Thyroid gland (tissue), 4 donors: ENCODE measurements at regions not wholly inside any gene's neighbourhood (a gene's known extent, or its start where the extent isn't known, plus 50 kb on each side); places are given as distances from the start of the nearest gene placed in this dataset.

Source experiments
- DNase-seq, 2 donors: peaks; one replicate each; pipeline ENCODE4 v3.0.0-alpha.2; 2019
- H3K27ac ChIP-seq, 3 donors: fragments of 200-600 bp; sonication (generic); 1 replicate in 2 of 3; 2 replicates in 1 of 3; pipeline ENCODE4 v1.5.1; 2016 to 2019; ENCODE audit warnings: mild to moderate bottlenecking in 1 of 3, moderate library complexity in 1 of 3
- H3K27me3 ChIP-seq: fragments of 200-600 bp; sonication (generic); one replicate; pipeline ENCODE4 v1.5.1; 2019
- H3K36me3 ChIP-seq, 2 donors: fragments of 200-600 bp; sonication (generic); one replicate each; pipeline ENCODE4 v1.5.1; 2016 to 2019
- H3K4me1 ChIP-seq, 2 donors: fragments of 200-600 bp; sonication (generic); one replicate each; pipeline ENCODE4 v1.5.1; 2017 to 2019
- H3K4me3 ChIP-seq, 3 donors: fragments of 200-600 bp; sonication (generic); replicated peaks in 1 of 3; 1 replicate in 2 of 3; 2 replicates in 1 of 3; pipeline ENCODE4 v1.5.1; 2016; ENCODE audit warnings: mild to moderate bottlenecking in 1 of 3
- H3K9me3 ChIP-seq: fragments of 200-600 bp; sonication (generic); one replicate; pipeline ENCODE4 v1.5.1; 2017
- POLR2A ChIP-seq, 2 donors: fragments of 450-650 bp; IDR thresholded peaks; one replicate each; pipeline ENCODE4 v1.6.1; 2017; ENCODE audit warnings: antibody characterized with exemption in 2 of 2, mild to moderate bottlenecking in 2 of 2, moderate library complexity in 1 of 2
- WGBS, 2 donors: methylation state at CpG; one replicate each; pipeline ENCODE4 v1.1.5; 2017; 5-methylcytosine and 5-hydroxymethylcytosine counted together
- intact Hi-C: fragments of 100-400 bp; cut with DNase I; formaldehyde crosslinking; loops from one replicate; pipeline ENCODE4 v1.15.1; 2023
- TF ChIP-seq, protein P1 (sequence below), 6 experiments: fragments of 200-600 bp in 3 of 6; fragments of 450-650 bp in 3 of 6; sonication (generic) in 3 of 6; IDR thresholded peaks; one replicate each; pipeline ENCODE4 v1.5.1; 2016 to 2019; ENCODE audit warnings: antibody characterized with exemption in 6 of 6, mild to moderate bottlenecking in 2 of 6, inconsistent platforms in 1 of 6, moderate library complexity in 1 of 6

- H3K27me3 ChIP-seq, result no peaks in the 10 kb centered on the region
- no peaks in the 10 kb centered on the region for H3K9me3 ChIP-seq
- H3K27ac ChIP-seq, result no peak overlapping the region
- H3K4me3 ChIP-seq, result no peak overlapping the region
- WGBS, 2 donors, result 27 to 34% methylated on average over 1 of the region's 1 CpG
- no peak for DNase-seq
- intact Hi-C loops, result no loop called here
- no peaks in the 10 kb centered on the region for H3K36me3 ChIP-seq
- TF ChIP-seq POLR2A (IDR thresholded peaks at IDR 0.05), result no peak
- no peaks in the 10 kb centered on the region for H3K4me1 ChIP-seq
Observed at GRCh38 chr5:44661851-44662250, 146.9 kb upstream of the MRPS30 start.

DNA sequence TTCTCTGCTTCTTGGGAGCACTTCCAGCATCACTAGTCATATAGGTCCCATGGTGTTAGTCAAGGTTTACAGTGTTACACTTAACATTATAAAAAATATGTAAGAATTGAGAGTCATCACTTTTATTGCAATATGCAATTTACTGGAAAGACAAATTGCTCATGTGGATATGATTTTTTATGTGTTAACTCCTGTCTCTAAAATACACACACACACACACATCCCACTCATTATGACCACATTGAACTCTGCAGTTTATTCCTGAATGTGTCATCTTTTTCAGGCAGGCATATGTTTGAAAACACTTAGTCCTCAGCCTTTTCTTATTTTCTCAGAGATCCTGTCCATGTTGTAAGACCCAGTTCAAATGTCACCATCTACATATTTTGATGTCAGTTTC is 148.5 kb upstream of the MRPS30 start:
- Histone ChIP-seq H3K27ac (no peak overlapping the region), H3K27me3 (no peaks in the 10 kb centered on the region), H3K9me3 (no peaks in the 10 kb centered on the region), H3K4me3 (no peak overlapping the region), H3K36me3 (no peaks in the 10 kb centered on the region), H3K4me1 (no peaks in the 10 kb centered on the region)
- no peak for DNase-seq
- intact Hi-C loops, result no loop called here
- TF ChIP-seq POLR2A (IDR thresholded peaks at IDR 0.05), result no peak
- TF ChIP-seq, protein P1, sequence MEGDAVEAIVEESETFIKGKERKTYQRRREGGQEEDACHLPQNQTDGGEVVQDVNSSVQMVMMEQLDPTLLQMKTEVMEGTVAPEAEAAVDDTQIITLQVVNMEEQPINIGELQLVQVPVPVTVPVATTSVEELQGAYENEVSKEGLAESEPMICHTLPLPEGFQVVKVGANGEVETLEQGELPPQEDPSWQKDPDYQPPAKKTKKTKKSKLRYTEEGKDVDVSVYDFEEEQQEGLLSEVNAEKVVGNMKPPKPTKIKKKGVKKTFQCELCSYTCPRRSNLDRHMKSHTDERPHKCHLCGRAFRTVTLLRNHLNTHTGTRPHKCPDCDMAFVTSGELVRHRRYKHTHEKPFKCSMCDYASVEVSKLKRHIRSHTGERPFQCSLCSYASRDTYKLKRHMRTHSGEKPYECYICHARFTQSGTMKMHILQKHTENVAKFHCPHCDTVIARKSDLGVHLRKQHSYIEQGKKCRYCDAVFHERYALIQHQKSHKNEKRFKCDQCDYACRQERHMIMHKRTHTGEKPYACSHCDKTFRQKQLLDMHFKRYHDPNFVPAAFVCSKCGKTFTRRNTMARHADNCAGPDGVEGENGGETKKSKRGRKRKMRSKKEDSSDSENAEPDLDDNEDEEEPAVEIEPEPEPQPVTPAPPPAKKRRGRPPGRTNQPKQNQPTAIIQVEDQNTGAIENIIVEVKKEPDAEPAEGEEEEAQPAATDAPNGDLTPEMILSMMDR (IDR thresholded peaks at IDR 0.05), result no peak

- no peak overlapping the region for H3K4me3 ChIP-seq
- no peak overlapping the region for H3K27ac ChIP-seq
- WGBS, 2 donors, result 59 to 77% methylated on average over 3 of the region's 3 CpGs
- no peaks in the 10 kb centered on the region for H3K27me3 ChIP-seq
- no peak for DNase-seq
- no peaks in the 10 kb centered on the region for H3K4me1 ChIP-seq
- no peaks in the 10 kb centered on the region for H3K9me3 ChIP-seq
- H3K36me3 ChIP-seq, result no peaks in the 10 kb centered on the region
- intact Hi-C loops, result no loop called here
- TF ChIP-seq POLR2A (IDR thresholded peaks at IDR 0.05), result no peak
- TF ChIP-seq, protein P1 (IDR thresholded peaks at IDR 0.05), result no peak
Observed at GRCh38 chr5:44659334-44659733, 149.4 kb upstream of the MRPS30 start.

GRCh38 chr5:44652674-44653073 is 156.1 kb upstream of the MRPS30 start:
- TF ChIP-seq, protein P1 (IDR thresholded peaks at IDR 0.05), result no peak
- no peak for TF ChIP-seq POLR2A (IDR thresholded peaks at IDR 0.05)

GRCh38 chr5:44646016-44646415 is 162.7 kb upstream of the MRPS30 start:
- H3K36me3 ChIP-seq, result no peaks in the 10 kb centered on the region
- no peaks in the 10 kb centered on the region for H3K4me1 ChIP-seq
- no peak for TF ChIP-seq POLR2A (IDR thresholded peaks at IDR 0.05)
- TF ChIP-seq, protein P1 (IDR thresholded peaks at IDR 0.05), result no peak
- H3K4me3 ChIP-seq, result no peak overlapping the region
- H3K27me3 ChIP-seq, result no peaks in the 10 kb centered on the region
- intact Hi-C loops, result no loop called here
- 43 to 56% methylated on average over 4 of the region's 4 CpGs for WGBS, 2 donors
- no peaks in the 10 kb centered on the region for H3K9me3 ChIP-seq
- no peak for DNase-seq
- H3K27ac ChIP-seq, result no peak overlapping the region

More at GRCh38 chr5:44652674-44653073, 156.1 kb upstream of the MRPS30 start:
- Histone ChIP-seq H3K9me3 (no peaks in the 10 kb centered on the region), H3K27me3 (no peaks in the 10 kb centered on the region), H3K4me3 (no peak overlapping the region), H3K27ac (no peak overlapping the region), H3K4me1 (no peaks in the 10 kb centered on the region), H3K36me3 (no peaks in the 10 kb centered on the region)
- no peak for DNase-seq
- 35 to 47% methylated on average over 2 of the region's 2 CpGs for WGBS, 2 donors
- intact Hi-C loops, result no loop called here

DNA sequence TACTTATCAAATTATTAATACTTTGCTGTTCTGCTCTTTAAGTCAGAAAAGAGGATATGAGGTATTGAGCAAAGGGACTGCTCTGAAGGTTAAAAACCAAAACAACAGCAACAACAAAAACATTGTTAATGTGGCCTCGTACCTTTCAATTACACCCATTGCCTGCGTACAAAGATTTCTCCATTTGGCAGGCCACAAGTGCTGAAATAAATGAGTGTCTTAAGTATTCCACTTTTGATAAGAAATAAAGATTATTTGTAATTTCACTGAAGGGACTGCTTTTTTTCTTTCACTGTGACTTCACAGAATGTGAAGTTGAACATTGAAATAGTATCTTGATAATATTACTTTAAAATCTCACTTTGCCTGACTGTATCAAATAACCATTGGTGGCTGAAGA is 163.2 kb upstream of the MRPS30 start:
- H3K27me3 ChIP-seq, result no peaks in the 10 kb centered on the region
- no peaks in the 10 kb centered on the region for H3K4me1 ChIP-seq
- no peak overlapping the region for H3K4me3 ChIP-seq
- TF ChIP-seq POLR2A (IDR thresholded peaks at IDR 0.05), result no peak
- TF ChIP-seq, protein P1 (IDR thresholded peaks at IDR 0.05), result no peak
- intact Hi-C loops, result no loop called here
- 79 to 80% methylated on average over 2 of the region's 2 CpGs for WGBS, 2 donors
- no peaks in the 10 kb centered on the region for H3K9me3 ChIP-seq
- no peak overlapping the region for H3K27ac ChIP-seq
- no peak for DNase-seq
- no peaks in the 10 kb centered on the region for H3K36me3 ChIP-seq
